ENCODE measurements at regions not wholly inside any gene's neighbourhood (a gene's known extent, or its start where the extent isn't known, plus 50 kb on each side); places are given as distances from the start of the nearest gene placed in this dataset.

- no peak overlapping the region for H3K27ac ChIP-seq (ENCODE audit: low read depth in 1 of 2, low read length in 2 of 2)
- intact Hi-C loops (cut with DNase I): no loop called here
- ATAC-seq (ENCODE audit: low FRiP score): no peak
- no peak overlapping the region for H3K4me3 ChIP-seq (ENCODE audit: low read length in 2 of 2)
- DNase-seq: no peak
- H3K9me3 ChIP-seq (ENCODE audit: control insufficient read depth, low read length): peaks cover 1% of the 10 kb centered on the region
- no peaks in the 10 kb centered on the region for H3K27me3 ChIP-seq (ENCODE audit: control insufficient read depth in 1 of 2, insufficient read depth in 2 of 2, low read length in 1 of 2)
- no peaks in the 10 kb centered on the region for H3K36me3 ChIP-seq (ENCODE audit: control insufficient read depth in 1 of 2, insufficient read depth in 2 of 2, low read length in 1 of 2)
- WGBS, 2 donors: 54 to 62% methylated on average over 8 of the region's 8 CpGs
- no peaks in the 10 kb centered on the region for H3K4me1 ChIP-seq (ENCODE audit: control insufficient read depth in 1 of 2, insufficient read depth in 2 of 2, low read length in 2 of 2)
These were observed 316.7 kb upstream of the TLE4 start for GRCh38 chr9:79254900-79255650.

DNA sequence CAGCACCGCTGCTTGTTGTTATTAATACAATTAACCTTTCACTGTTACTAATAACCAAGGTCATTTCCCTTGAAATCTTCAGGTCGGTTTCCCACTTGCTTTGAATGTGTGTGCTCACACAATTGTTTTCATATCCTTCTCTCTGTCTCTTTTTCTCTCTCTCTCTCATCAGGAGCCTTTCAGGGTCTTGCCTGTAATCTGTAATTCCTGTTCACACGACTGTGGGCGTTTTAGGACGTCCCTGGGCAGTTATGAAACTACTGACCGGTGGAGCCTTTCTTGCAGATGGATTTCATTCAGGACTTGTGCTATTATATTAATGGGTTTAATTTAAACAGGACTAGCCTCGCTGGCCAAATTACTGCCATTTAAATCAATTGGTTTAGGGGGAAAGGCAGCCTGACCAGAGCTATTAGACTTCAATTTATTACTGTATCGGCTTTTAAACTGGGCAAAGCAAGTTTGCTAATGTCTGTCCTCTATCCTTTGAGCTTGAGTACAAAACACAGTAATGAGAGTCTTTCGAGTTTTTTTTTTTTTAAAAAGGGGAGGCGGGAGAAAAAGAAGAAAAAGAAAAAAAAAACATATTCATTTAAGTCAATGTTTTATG lies 316.0 kb upstream of the TLE4 start:
- H3K27me3 ChIP-seq (ENCODE audit: control insufficient read depth in 1 of 2, insufficient read depth in 2 of 2, low read length in 1 of 2): no peaks in the 10 kb centered on the region
- peaks cover 3% of the 10 kb centered on the region for H3K9me3 ChIP-seq (ENCODE audit: control insufficient read depth, low read length)
- H3K36me3 ChIP-seq (ENCODE audit: control insufficient read depth in 1 of 2, insufficient read depth in 2 of 2, low read length in 1 of 2): no peaks in the 10 kb centered on the region
- intact Hi-C loops (cut with DNase I): no loop called here
- DNase-seq: no peak
- H3K4me1 ChIP-seq (ENCODE audit: control insufficient read depth in 1 of 2, insufficient read depth in 2 of 2, low read length in 2 of 2): no peaks in the 10 kb centered on the region
- no peak for ATAC-seq (ENCODE audit: low FRiP score)
- 34 to 42% methylated on average over 10 of the region's 10 CpGs for WGBS, 2 donors
- H3K4me3 ChIP-seq (ENCODE audit: low read length in 2 of 2): no peak overlapping the region
- no peak overlapping the region for H3K27ac ChIP-seq (ENCODE audit: low read depth in 1 of 2, low read length in 2 of 2)

GRCh38 chr9:79256691-79257213 lies 315.0 kb upstream of the TLE4 start:
- H3K9me3 ChIP-seq (ENCODE audit: control insufficient read depth, low read length): peaks cover 3% of the 10 kb centered on the region
- ATAC-seq (ENCODE audit: low FRiP score): no peak
- H3K36me3 ChIP-seq (ENCODE audit: control insufficient read depth in 1 of 2, insufficient read depth in 2 of 2, low read length in 1 of 2): no peaks in the 10 kb centered on the region
- peak overlapping the region in 1 of 2 donors; percentile 19 for H3K4me3 ChIP-seq (ENCODE audit: low read length in 2 of 2)
- no peaks in the 10 kb centered on the region for H3K27me3 ChIP-seq (ENCODE audit: control insufficient read depth in 1 of 2, insufficient read depth in 2 of 2, low read length in 1 of 2)
- DNase-seq: no peak
- no peaks in the 10 kb centered on the region for H3K4me1 ChIP-seq (ENCODE audit: control insufficient read depth in 1 of 2, insufficient read depth in 2 of 2, low read length in 2 of 2)
- 11 to 12% methylated on average over 15 of the region's 15 CpGs for WGBS, 2 donors
- no peak overlapping the region for H3K27ac ChIP-seq (ENCODE audit: low read depth in 1 of 2, low read length in 2 of 2)
- intact Hi-C loops (cut with DNase I): no loop called here

DNA sequence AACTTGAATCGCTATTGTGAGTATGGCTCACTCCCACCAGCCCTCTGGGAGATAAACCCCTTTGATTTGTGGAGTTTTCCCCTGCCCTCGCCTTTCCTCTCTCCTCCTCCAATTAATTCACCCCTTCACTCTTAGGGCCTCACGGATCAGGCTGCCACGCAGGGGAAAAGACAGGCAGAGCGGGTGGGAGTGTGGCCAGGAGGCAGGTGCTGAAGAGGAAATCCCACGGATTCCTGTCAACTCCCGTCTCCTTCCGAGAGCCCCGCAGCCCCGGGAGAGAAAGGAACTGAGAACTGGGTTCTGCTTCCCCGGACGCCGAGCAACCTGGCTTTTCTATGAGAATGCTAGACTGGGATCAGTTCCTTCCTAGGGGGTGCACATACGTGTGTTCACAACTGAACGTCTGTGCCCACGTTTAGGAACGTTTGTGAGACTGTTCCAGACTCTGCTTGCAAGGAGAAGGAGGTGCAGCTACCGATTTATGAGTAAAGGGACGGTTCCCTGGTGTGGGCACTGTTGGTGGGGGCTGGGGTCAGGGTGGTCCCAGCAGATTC lies 314.5 kb upstream of the TLE4 start:
- Histone ChIP-seq H3K4me1 (ENCODE audit: control insufficient read depth in 1 of 2, insufficient read depth in 2 of 2, low read length in 2 of 2) (no peaks in the 10 kb centered on the region), H3K9me3 (ENCODE audit: control insufficient read depth, low read length) (peaks cover 3% of the 10 kb centered on the region), H3K36me3 (ENCODE audit: control insufficient read depth in 1 of 2, insufficient read depth in 2 of 2, low read length in 1 of 2) (no peaks in the 10 kb centered on the region), H3K27me3 (ENCODE audit: control insufficient read depth in 1 of 2, insufficient read depth in 2 of 2, low read length in 1 of 2) (no peaks in the 10 kb centered on the region), H3K27ac (ENCODE audit: low read depth in 1 of 2, low read length in 2 of 2) (no peak overlapping the region), H3K4me3 (ENCODE audit: low read length in 2 of 2) (no peak overlapping the region)
- intact Hi-C loops (cut with DNase I): no loop called here
- DNase-seq (no peak), ATAC-seq (ENCODE audit: low FRiP score) (no peak)
- WGBS, 2 donors: 2 to 5% methylated on average over 19 of the region's 19 CpGs

DNA sequence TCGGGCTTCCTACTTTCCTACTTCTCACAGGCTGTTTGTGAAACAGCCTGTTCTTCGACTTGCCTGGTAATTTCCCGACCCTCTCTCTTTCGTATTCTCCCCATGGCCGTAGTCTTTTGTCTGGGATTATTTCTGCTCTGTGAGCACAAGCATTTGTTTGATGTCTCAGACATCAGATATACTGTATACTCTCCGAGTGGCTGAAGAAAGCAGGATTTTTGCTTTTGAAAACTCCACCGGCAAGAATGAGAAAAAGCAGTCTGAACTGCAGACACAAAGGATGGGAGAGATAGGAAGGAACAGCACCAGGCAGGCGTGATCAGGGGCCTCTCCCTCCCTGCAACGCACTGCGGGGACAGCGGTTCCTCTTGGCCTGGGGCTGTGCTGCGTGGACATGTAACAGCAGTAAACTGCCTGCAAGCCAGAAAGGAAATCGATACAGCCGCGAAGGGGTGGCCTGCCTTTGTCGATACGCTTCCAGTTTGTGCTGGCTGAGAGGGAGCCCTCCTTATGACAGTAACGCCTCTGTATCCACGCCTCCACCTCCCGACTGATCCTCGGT lies 313.9 kb upstream of the TLE4 start:
- ATAC-seq (ENCODE audit: low FRiP score) (peak; percentile 19), DNase-seq (no peak)
- peaks cover 3% of the 10 kb centered on the region for H3K9me3 ChIP-seq (ENCODE audit: control insufficient read depth, low read length)
- H3K36me3 ChIP-seq (ENCODE audit: control insufficient read depth in 1 of 2, insufficient read depth in 2 of 2, low read length in 1 of 2): no peaks in the 10 kb centered on the region
- H3K4me3 ChIP-seq (ENCODE audit: low read length in 2 of 2): no peak overlapping the region
- H3K27me3 ChIP-seq (ENCODE audit: control insufficient read depth in 1 of 2, insufficient read depth in 2 of 2, low read length in 1 of 2): no peaks in the 10 kb centered on the region
- H3K4me1 ChIP-seq (ENCODE audit: control insufficient read depth in 1 of 2, insufficient read depth in 2 of 2, low read length in 2 of 2): no peaks in the 10 kb centered on the region
- intact Hi-C loops (cut with DNase I): no loop called here
- WGBS, 2 donors: 69 to 70% methylated on average over 21 of the region's 21 CpGs
- H3K27ac ChIP-seq (ENCODE audit: low read depth in 1 of 2, low read length in 2 of 2): no peak overlapping the region

DNA sequence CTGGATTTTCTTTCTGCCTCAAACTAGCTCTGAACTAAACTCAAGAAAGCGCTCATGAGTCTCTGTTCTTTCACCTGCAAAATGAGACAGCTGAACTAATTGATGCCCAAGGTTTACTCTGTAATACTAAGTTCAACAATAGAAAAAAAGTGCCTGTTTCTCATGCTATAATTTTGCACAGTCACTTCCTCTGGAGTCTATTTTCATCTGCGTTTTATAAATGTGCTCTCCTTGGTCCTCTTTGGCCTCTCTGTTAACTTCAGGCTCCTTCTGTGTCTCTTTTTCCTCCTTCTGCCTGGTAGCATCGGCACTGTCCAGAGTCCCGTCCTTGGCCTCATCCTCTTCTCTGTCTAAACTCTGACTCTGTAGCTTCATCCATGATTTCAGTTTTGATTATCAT lies 311.9 kb upstream of the TLE4 start:
- 69 to 76% methylated on average over 4 of the region's 4 CpGs for WGBS, 2 donors
- no peak for ATAC-seq (ENCODE audit: low FRiP score)
- H3K9me3 ChIP-seq (ENCODE audit: control insufficient read depth, low read length): peaks cover 1% of the 10 kb centered on the region
- H3K36me3 ChIP-seq (ENCODE audit: control insufficient read depth in 1 of 2, insufficient read depth in 2 of 2, low read length in 1 of 2): no peaks in the 10 kb centered on the region
- no peak overlapping the region for H3K27ac ChIP-seq (ENCODE audit: low read depth in 1 of 2, low read length in 2 of 2)
- DNase-seq: no peak
- H3K27me3 ChIP-seq (ENCODE audit: control insufficient read depth in 1 of 2, insufficient read depth in 2 of 2, low read length in 1 of 2): no peaks in the 10 kb centered on the region
- no peak overlapping the region for H3K4me3 ChIP-seq (ENCODE audit: low read length in 2 of 2)
- intact Hi-C loops (cut with DNase I): no loop called here
- H3K4me1 ChIP-seq (ENCODE audit: control insufficient read depth in 1 of 2, insufficient read depth in 2 of 2, low read length in 2 of 2): no peaks in the 10 kb centered on the region

GRCh38 chr9:79263628-79264027 lies 308.1 kb upstream of the TLE4 start:
- peaks cover 1% of the 10 kb centered on the region for H3K9me3 ChIP-seq (ENCODE audit: control insufficient read depth, low read length)
- ATAC-seq (ENCODE audit: low FRiP score): no peak
- intact Hi-C loops (cut with DNase I): no loop called here
- no peaks in the 10 kb centered on the region for H3K4me1 ChIP-seq (ENCODE audit: control insufficient read depth in 1 of 2, insufficient read depth in 2 of 2, low read length in 2 of 2)
- H3K27ac ChIP-seq (ENCODE audit: low read depth in 1 of 2, low read length in 2 of 2): no peak overlapping the region
- H3K4me3 ChIP-seq (ENCODE audit: low read length in 2 of 2): no peak overlapping the region
- H3K36me3 ChIP-seq (ENCODE audit: control insufficient read depth in 1 of 2, insufficient read depth in 2 of 2, low read length in 1 of 2): no peaks in the 10 kb centered on the region
- WGBS, 2 donors: 11 to 17% methylated on average over 1 of the region's 1 CpG
- DNase-seq: no peak
- H3K27me3 ChIP-seq (ENCODE audit: control insufficient read depth in 1 of 2, insufficient read depth in 2 of 2, low read length in 1 of 2): no peaks in the 10 kb centered on the region

DNA sequence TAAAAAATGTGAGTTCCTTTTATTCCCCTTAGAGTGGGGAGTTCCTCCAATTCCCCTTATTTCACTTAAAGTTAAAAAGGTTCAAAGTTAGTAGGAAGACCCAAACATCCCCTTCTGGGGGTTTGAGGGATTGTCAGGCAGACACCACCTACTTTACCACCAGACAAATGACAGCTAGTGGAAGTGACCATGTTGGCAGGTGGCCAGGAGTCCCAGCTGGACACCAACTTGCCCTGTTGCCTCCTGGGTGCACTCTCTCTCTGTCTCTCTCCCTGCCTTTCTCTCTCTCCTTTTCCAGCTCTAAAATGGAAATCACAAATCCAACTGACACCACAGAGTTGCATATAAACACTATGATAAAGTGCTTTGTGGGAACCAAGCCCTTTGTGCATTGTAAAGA lies 307.7 kb upstream of the TLE4 start:
- ATAC-seq (ENCODE audit: low FRiP score) (no peak), DNase-seq (peak in 1 of 2 donors; percentile 62)
- no peak overlapping the region for H3K4me3 ChIP-seq (ENCODE audit: low read length in 2 of 2)
- no peak overlapping the region for H3K27ac ChIP-seq (ENCODE audit: low read depth in 1 of 2, low read length in 2 of 2)
- H3K36me3 ChIP-seq (ENCODE audit: control insufficient read depth in 1 of 2, insufficient read depth in 2 of 2, low read length in 1 of 2): no peaks in the 10 kb centered on the region
- intact Hi-C loops (cut with DNase I): no loop called here
- H3K9me3 ChIP-seq (ENCODE audit: control insufficient read depth, low read length): peaks cover 1% of the 10 kb centered on the region
- no peaks in the 10 kb centered on the region for H3K4me1 ChIP-seq (ENCODE audit: control insufficient read depth in 1 of 2, insufficient read depth in 2 of 2, low read length in 2 of 2)
- no peaks in the 10 kb centered on the region for H3K27me3 ChIP-seq (ENCODE audit: control insufficient read depth in 1 of 2, insufficient read depth in 2 of 2, low read length in 1 of 2)
